Breast epithelium (tissue), 4 donors: ENCODE measurements at regions not wholly inside any gene's neighbourhood (a gene's known extent, or its start where the extent isn't known, plus 50 kb on each side); places are given as distances from the start of the nearest gene placed in this dataset.

Experiments
- DNase-seq, 2 donors: peaks; one replicate each; pipeline ENCODE4 v3.0.0-alpha.2; 2019; ENCODE audit warnings: low spot score in 2 of 2
- H3K27ac ChIP-seq, 2 donors: fragments of 200-600 bp; sonication (generic) in 1 of 2; one replicate each; pipeline ENCODE4 v1.5.1; 2016 to 2019; ENCODE audit warnings: mild to moderate bottlenecking in 1 of 2
- H3K27me3 ChIP-seq, 2 donors: fragments of 200-600 bp; sonication (generic) in 1 of 2; one replicate each; pipeline versions ENCODE4 v1.5.1 to v1.6.0; 2017 to 2019; ENCODE audit warnings: control low read depth in 1 of 2, mild to moderate bottlenecking in 1 of 2
- H3K36me3 ChIP-seq: fragments of 200-600 bp; one replicate; pipeline ENCODE4 v1.5.1; 2019
- H3K4me1 ChIP-seq, 2 donors: fragments of 200-600 bp; sonication (generic); one replicate each; pipeline ENCODE4 v1.5.1; 2016 to 2019; ENCODE audit warnings: control low read depth in 1 of 2
- H3K4me3 ChIP-seq, 3 donors: fragments of 200-600 bp; sonication (generic); 1 replicate in 2 of 3; 2 replicates in 1 of 3; pipeline ENCODE4 v1.5.1; 2016 to 2019; ENCODE audit warnings: mild to moderate bottlenecking in 3 of 3, moderate library complexity in 2 of 3
- H3K9me3 ChIP-seq, 2 donors: fragments of 200-600 bp; sonication (generic) in 1 of 2; one replicate each; pipeline ENCODE4 v1.5.1; 2016 to 2019; ENCODE audit warnings: control low read depth in 1 of 2
- CTCF ChIP-seq, 3 donors: fragments of 450-650 bp; IDR thresholded peaks; one replicate each; pipeline ENCODE4 v1.5.1; 2016 to 2017; ENCODE audit warnings: antibody characterized with exemption in 3 of 3, mild to moderate bottlenecking in 3 of 3, moderate library complexity in 3 of 3
- POLR2A ChIP-seq: fragments of 450-650 bp; IDR thresholded peaks from one replicate; pipeline ENCODE4 v1.6.1; 2016; ENCODE audit warnings: antibody characterized with exemption, mild to moderate bottlenecking, moderate library complexity
- POLR2AphosphoS5 ChIP-seq, 3 donors: sonication (generic); formaldehyde crosslinking; IDR thresholded peaks; one replicate each; pipeline ENCODE4 v1.6.1; 2017; ENCODE audit warnings: antibody characterized with exemption in 3 of 3
- intact Hi-C: fragments of 100-400 bp; cut with DNase I; formaldehyde crosslinking; loops from one replicate; pipeline ENCODE4 v1.15.1; 2023; ENCODE audit warnings: low total_unique reads

- no peak overlapping the region for H3K27ac ChIP-seq
- intact Hi-C loops, result no loop called here
Observed at GRCh38 chr21:38121888-38122720, 134.7 kb upstream of the KCNJ15 start.

GRCh38 chr21:38123626-38124025, 133.2 kb upstream of the KCNJ15 start:
- H3K27ac ChIP-seq, result no peak overlapping the region
- no peak overlapping the region for H3K4me3 ChIP-seq
- intact Hi-C loops, result no loop called here
- no peaks in the 10 kb centered on the region for H3K27me3 ChIP-seq
- no peak for DNase-seq
- H3K4me1 ChIP-seq, result no peaks in the 10 kb centered on the region
- TF ChIP-seq POLR2A (no peak), POLR2AphosphoS5 (IDR thresholded peaks at IDR 0.05) (no peak), CTCF (IDR thresholded peaks at IDR 0.05) (no peak)
- H3K36me3 ChIP-seq, result no peaks in the 10 kb centered on the region
- H3K9me3 ChIP-seq, result no peaks in the 10 kb centered on the region

More at GRCh38 chr21:38121888-38122720, 134.7 kb upstream of the KCNJ15 start:
- Histone ChIP-seq H3K4me3 (no peak overlapping the region), H3K9me3 (no peaks in the 10 kb centered on the region), H3K4me1 (no peaks in the 10 kb centered on the region), H3K36me3 (no peaks in the 10 kb centered on the region), H3K27me3 (no peaks in the 10 kb centered on the region)
- TF ChIP-seq POLR2A, result no peak
- no peak for TF ChIP-seq POLR2AphosphoS5 (IDR thresholded peaks at IDR 0.05)
- no peak for TF ChIP-seq CTCF (IDR thresholded peaks at IDR 0.05)
- no peak for DNase-seq

- TF ChIP-seq CTCF (IDR thresholded peaks at IDR 0.05), result peak in 2 of 3 donors; percentile 36 to 56
- no peak for TF ChIP-seq POLR2A
- Histone ChIP-seq H3K4me1 (no peaks in the 10 kb centered on the region), H3K27ac (no peak overlapping the region), H3K9me3 (no peaks in the 10 kb centered on the region), H3K36me3 (no peaks in the 10 kb centered on the region), H3K27me3 (no peaks in the 10 kb centered on the region), H3K4me3 (no peak overlapping the region)
- DNase-seq, result peak in 1 of 2 donors; percentile 23
- intact Hi-C loops, result no loop called here
Observed at GRCh38 chr21:38126666-38127303, 130.0 kb upstream of the KCNJ15 start.

- H3K27me3 ChIP-seq, result no peaks in the 10 kb centered on the region
- no peaks in the 10 kb centered on the region for H3K9me3 ChIP-seq
- H3K27ac ChIP-seq, result no peak overlapping the region
- H3K4me1 ChIP-seq, result no peaks in the 10 kb centered on the region
- no peak overlapping the region for H3K4me3 ChIP-seq
- TF ChIP-seq POLR2AphosphoS5 (IDR thresholded peaks at IDR 0.05), result no peak
- TF ChIP-seq POLR2A, result no peak
- TF ChIP-seq CTCF (IDR thresholded peaks at IDR 0.05), result no peak
- intact Hi-C loops, result no loop called here
- no peaks in the 10 kb centered on the region for H3K36me3 ChIP-seq
- DNase-seq, result no peak
Observed at GRCh38 chr21:38129711-38130110, 127.1 kb upstream of the KCNJ15 start.

GRCh38 chr21:38133240-38133639, 123.6 kb upstream of the KCNJ15 start:
- no peaks in the 10 kb centered on the region for H3K9me3 ChIP-seq
- no peaks in the 10 kb centered on the region for H3K36me3 ChIP-seq
- H3K27ac ChIP-seq, result no peak overlapping the region
- DNase-seq, result no peak
- H3K27me3 ChIP-seq, result no peaks in the 10 kb centered on the region
- intact Hi-C loops, result no loop called here
- H3K4me3 ChIP-seq, result no peak overlapping the region
- no peaks in the 10 kb centered on the region for H3K4me1 ChIP-seq
- no peak for TF ChIP-seq POLR2AphosphoS5 (IDR thresholded peaks at IDR 0.05)
- TF ChIP-seq POLR2A, result no peak
- TF ChIP-seq CTCF (IDR thresholded peaks at IDR 0.05), result no peak
